ENCODE measurements at regions not wholly inside any gene's neighbourhood (a gene's known extent, or its start where the extent isn't known, plus 50 kb on each side); places are given as distances from the start of the nearest gene placed in this dataset.

DNA sequence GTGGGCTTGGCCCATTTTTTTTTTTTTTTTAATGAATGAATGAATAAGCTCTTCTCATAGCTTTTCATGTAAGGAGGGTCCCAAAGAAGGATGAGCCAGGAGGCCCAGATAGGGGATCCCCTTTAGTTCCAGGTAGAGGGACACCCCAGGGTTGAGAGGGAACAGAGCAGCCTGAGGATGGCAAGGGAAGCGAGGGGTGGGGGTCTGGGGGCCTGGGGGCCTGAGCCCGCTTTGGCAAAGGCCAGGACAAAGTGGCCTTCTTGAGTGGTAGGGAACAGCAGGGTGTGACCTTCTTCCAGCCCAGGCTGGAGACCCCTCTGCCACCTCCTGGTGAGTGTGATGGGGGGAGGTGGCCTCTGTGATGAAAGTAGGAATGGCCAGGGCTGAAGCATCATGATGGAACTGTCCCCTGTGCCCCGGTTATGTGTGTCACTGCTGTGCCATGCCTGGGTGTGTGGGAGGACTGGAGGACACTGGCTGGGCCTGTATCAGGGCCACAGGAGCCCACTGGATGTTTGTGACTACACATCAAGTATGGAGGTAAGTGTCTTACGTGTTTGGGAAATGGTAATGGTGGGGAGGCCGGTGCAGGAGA is 263.5 kb upstream of the HDAC4 start:
- TF ChIP-seq, protein P1, sequence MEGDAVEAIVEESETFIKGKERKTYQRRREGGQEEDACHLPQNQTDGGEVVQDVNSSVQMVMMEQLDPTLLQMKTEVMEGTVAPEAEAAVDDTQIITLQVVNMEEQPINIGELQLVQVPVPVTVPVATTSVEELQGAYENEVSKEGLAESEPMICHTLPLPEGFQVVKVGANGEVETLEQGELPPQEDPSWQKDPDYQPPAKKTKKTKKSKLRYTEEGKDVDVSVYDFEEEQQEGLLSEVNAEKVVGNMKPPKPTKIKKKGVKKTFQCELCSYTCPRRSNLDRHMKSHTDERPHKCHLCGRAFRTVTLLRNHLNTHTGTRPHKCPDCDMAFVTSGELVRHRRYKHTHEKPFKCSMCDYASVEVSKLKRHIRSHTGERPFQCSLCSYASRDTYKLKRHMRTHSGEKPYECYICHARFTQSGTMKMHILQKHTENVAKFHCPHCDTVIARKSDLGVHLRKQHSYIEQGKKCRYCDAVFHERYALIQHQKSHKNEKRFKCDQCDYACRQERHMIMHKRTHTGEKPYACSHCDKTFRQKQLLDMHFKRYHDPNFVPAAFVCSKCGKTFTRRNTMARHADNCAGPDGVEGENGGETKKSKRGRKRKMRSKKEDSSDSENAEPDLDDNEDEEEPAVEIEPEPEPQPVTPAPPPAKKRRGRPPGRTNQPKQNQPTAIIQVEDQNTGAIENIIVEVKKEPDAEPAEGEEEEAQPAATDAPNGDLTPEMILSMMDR (IDR thresholded peaks at IDR 0.05): no peak
- no peak for TF ChIP-seq ZFX (IDR thresholded peaks at IDR 0.05; ENCODE audit: borderline replicate concordance)

All from 22Rv1 (cell line).